Raji (cell line): ENCODE measurements at regions not wholly inside any gene's neighbourhood (a gene's known extent, or its start where the extent isn't known, plus 50 kb on each side); places are given as distances from the start of the nearest gene placed in this dataset.

Source experiments
- POLR2A ChIP-seq: IDR thresholded peaks from 2 replicates; pipeline ENCODE4 v1.6.1; 2011; ENCODE audit warnings: low read depth, low read length, control low read depth; ENCODE audit not compliant: insufficient read depth

- TF ChIP-seq POLR2A, result no peak
Observed at GRCh38 chr5:125011014-125011413, 264.6 kb upstream of the ZNF608 start.

- TF ChIP-seq POLR2A, result no peak
Observed at GRCh38 chr5:125011419-125011818, 265.0 kb upstream of the ZNF608 start.

DNA sequence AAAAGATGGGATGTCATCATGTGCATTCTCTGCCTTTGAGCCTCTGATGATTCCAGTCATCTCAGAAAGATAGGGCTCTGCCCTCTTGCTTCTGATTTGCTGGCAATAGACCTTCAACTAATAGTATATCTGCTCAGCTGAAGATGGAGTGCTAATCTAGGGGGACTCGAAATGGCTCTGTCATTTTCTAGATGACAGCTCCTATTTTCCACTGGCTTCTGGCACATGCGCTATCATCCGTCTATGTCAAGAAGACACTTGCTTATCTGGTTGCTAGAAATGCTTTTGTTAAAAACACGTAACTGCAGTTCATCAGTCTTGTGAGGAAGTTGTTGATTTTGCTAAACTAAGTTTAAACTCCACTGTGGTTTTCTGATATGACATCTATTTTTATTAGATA, 265.5 kb upstream of the ZNF608 start:
- no peak for TF ChIP-seq POLR2A

- TF ChIP-seq POLR2A, result no peak
Observed at GRCh38 chr5:125012727-125013451, 266.4 kb upstream of the ZNF608 start.

DNA sequence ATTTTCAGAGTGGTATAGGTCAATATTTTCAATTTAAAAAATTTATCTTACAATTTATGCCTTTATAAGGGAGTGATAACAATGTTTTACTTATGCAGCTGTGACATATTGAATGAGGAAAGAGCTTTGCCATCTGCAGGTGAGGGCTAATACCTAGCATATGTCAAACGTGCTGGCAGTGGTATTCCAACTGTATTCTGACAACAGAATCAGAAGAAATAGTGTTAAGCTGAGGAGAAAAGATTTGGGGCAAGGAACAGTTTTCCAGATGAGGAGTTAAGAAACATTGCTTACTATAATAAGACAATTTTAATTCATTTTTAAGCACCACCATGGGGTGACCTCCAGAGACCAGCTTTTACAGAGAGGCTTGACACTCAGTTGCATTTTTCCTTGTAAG, 267.8 kb upstream of the ZNF608 start:
- TF ChIP-seq POLR2A, result no peak

- no peak for TF ChIP-seq POLR2A
Observed at GRCh38 chr5:125017796-125018195, 271.4 kb upstream of the ZNF608 start.

DNA sequence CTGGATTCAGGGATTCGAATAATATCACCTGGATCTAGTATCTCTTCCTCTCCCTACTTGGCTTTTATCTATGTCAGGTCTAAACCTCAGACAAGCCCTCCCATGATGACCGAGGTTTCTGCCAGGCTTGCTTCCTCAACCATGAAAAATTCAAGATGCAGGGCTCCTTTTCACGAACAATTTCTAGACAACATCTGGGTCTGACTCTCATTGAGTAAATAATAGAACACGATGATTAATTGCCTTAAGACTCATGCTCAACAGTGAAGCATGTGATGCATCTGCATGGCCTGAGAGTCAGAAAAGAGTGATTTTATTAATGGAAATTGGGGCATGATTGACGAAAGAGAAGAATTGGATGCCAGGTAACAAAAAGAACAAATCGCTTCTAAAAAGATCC, 277.2 kb upstream of the ZNF608 start:
- no peak for TF ChIP-seq POLR2A

DNA sequence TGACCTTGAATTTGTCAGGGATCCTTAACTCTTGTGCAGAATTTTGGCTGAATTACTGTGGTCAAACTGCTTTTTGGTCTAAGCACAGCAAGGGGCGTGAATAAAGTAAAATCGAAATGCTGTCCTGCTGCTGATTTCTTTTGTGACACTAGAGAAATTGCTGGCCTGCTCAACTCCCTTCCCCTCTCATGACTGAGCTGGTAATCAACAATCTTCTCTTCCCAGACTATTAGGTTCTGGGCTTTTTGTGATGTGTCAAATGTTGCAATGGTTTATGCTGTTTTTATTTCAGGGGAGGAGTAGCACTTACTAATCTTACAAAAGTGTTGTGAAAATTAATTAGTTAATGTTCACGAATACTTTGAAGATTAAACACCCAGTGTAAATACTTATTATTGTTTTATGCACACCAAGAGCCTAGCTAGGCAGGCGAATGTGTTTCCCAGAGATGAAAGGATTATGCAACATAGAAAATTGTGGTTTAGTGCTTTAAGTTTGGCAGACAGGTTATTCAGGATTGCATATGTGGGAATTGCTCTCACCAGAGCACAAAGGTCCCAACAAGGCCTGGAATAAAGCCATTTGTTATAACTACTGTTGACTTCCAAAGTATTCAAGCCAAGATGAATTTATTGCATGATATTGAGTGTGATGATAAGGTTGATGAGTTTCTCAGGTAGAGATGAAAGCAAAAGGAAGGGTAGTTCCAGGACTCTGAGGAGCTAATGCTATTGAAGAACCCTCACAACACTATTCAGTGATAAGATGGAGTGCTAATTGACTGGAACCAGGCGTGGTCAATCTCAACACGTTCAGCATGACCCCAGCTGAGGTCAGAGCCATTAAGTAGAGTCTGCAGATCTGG, 280.7 kb upstream of the ZNF608 start:
- TF ChIP-seq POLR2A, result no peak

DNA sequence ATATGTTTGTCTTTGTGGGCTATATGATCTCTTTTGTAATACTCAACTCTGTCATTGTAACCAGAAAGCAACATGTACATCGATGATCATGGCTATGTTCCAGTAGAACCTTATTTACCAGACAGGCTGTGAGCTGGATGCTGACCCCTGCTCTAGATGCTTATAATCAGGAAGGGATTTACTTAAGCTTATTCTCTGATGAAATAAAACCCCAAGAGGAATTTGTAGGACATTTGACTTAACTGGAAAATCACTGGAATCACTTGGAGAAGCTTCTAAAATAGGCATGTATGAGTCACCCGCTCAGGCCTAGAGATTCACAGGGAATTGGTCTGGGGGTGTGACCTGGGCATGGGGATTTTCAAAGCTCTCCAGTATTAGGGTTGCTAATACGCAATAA, 285.8 kb upstream of the ZNF608 start:
- TF ChIP-seq POLR2A, result no peak

DNA sequence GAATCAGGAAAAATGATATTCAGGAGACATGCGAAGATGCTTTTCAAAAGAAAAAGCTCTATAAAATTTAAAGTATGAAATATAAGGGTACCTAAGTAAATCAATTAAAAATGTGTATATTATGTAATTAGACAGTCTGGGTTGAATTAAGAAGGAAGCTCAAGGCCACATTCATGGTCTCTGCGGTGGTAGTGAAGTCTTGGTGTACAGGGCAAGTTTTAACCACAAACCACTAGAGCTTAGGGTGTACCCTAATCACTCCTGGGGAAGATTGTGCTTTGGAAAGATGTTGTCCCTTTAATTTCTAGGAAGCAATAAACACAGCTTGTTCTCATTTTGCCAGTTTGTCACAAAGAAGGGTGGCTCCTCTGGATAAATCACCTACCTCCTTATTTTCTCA, 287.2 kb upstream of the ZNF608 start:
- TF ChIP-seq POLR2A, result no peak

GRCh38 chr5:125034331-125034730, 287.9 kb upstream of the ZNF608 start:
- no peak for TF ChIP-seq POLR2A

- TF ChIP-seq POLR2A, result no peak
Observed at GRCh38 chr5:125036494-125036893, 290.1 kb upstream of the ZNF608 start.

GRCh38 chr5:125037020-125037419, 290.6 kb upstream of the ZNF608 start:
- TF ChIP-seq POLR2A, result no peak

GRCh38 chr5:125037530-125037929, 291.1 kb upstream of the ZNF608 start:
- TF ChIP-seq POLR2A, result no peak

DNA sequence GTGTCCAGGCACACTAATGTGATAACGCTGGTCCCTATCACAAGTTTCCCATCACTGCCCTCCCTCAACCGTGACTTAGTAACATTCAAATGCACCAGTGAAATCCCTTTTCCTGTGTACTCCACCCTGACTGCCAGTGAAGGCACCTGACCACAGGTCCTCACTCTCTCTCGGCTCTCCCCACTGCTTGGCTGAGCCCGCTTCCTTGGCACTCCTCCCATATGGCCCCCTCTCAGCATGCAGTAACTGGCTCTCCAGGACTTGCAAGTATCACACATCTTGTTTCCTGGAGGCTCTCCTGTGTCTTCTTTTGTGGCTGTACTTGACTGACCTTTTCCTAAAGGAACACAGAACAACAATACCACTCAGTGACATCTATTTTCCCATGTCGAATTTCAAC, 292.0 kb upstream of the ZNF608 start:
- no peak for TF ChIP-seq POLR2A

DNA sequence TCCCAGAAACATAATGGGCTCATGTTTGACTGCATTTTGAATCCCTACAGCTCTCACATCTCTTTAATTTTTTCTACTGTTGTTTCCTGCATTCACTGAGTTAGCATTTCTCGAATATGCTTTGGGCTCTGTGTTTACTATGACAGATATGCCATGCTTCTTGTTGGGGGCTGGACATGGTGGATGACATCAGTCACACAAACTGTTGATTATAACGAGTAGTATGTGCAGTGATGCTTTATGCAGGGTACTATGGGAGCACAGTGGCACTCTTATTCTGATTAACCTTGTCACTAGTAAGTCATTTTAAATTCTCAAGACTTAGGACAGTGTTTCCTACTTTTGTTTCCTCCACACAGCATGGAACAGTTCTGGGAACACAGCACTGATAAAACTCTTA, 295.4 kb upstream of the ZNF608 start:
- TF ChIP-seq POLR2A, result no peak

GRCh38 chr5:125042261-125042890, 295.9 kb upstream of the ZNF608 start:
- TF ChIP-seq POLR2A, result no peak
